HG03280 (cell line): ENCODE measurements at regions not wholly inside any gene's neighbourhood (a gene's known extent, or its start where the extent isn't known, plus 50 kb on each side); places are given as distances from the start of the nearest gene placed in this dataset.

Experiments used
- ATAC-seq: cut with Tn5 transposase; IDR thresholded peaks from one replicate; pipeline ENCODE4 v1.9.1; 2021; ENCODE audit warnings: mild to moderate bottlenecking, moderate library complexity; ENCODE audit not compliant: unreplicated experiment

- ATAC-seq, result no peak
Measured at GRCh38 chr5:147162740-147163139, 72.1 kb upstream of the STK32A start.

GRCh38 chr5:147167529-147167928, 67.3 kb upstream of the STK32A start:
- ATAC-seq, result no peak

- ATAC-seq, result no peak
Measured at GRCh38 chr5:147168578-147169327, 66.1 kb upstream of the STK32A start.

GRCh38 chr5:147169399-147169798, 65.4 kb upstream of the STK32A start:
- ATAC-seq, result no peak

GRCh38 chr5:147169901-147170300, 64.9 kb upstream of the STK32A start:
- no peak for ATAC-seq

GRCh38 chr5:147170603-147171002, 64.2 kb upstream of the STK32A start:
- ATAC-seq, result peak; percentile 55

GRCh38 chr5:147174671-147175265, 60.1 kb upstream of the STK32A start:
- ATAC-seq, result no peak

GRCh38 chr5:147175516-147176097, 59.2 kb upstream of the STK32A start:
- no peak for ATAC-seq

GRCh38 chr5:147176422-147176821, 58.4 kb upstream of the STK32A start:
- no peak for ATAC-seq

- no peak for ATAC-seq
Measured at GRCh38 chr5:147177125-147177840, 57.5 kb upstream of the STK32A start.

GRCh38 chr5:147179562-147180147, 55.2 kb upstream of the STK32A start:
- no peak for ATAC-seq

GRCh38 chr5:147180751-147181150, 54.1 kb upstream of the STK32A start:
- ATAC-seq, result no peak
